Breast epithelium (tissue), 3 donors: ENCODE measurements at regions not wholly inside any gene's neighbourhood (a gene's known extent, or its start where the extent isn't known, plus 50 kb on each side); places are given as distances from the start of the nearest gene placed in this dataset.

Experiments
- POLR2AphosphoS5 ChIP-seq, 3 donors: sonication (generic); formaldehyde crosslinking; IDR thresholded peaks; one replicate each; pipeline ENCODE4 v1.6.1; 2017; ENCODE audit warnings: antibody characterized with exemption in 3 of 3
- TF ChIP-seq, protein P1 (sequence below), 3 donors: fragments of 450-650 bp; IDR thresholded peaks; one replicate each; pipeline ENCODE4 v1.5.1; 2016 to 2017; ENCODE audit warnings: antibody characterized with exemption in 3 of 3, mild to moderate bottlenecking in 3 of 3, moderate library complexity in 3 of 3

DNA sequence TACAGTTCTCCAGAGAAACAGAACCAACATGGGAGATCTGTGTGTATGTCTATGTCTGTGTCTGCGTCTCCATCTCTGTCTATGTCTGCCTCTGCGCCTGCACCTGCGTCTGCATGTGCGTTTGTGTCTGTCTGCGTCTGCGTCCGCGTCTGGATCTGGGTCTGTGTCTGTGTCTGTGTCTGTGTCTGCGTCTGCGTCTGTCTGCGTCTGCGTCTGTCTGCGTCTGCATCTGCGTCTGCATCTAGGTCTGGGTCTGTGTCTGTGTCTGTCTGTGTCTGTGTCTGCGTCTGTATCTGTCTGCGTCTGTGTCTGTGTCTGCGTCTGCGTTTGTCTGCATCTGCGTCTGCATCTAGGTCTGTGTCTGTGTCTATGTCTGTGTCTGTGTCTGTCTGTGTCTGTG, 53.1 kb upstream of the SLC22A11 start:
- TF ChIP-seq, protein P1, sequence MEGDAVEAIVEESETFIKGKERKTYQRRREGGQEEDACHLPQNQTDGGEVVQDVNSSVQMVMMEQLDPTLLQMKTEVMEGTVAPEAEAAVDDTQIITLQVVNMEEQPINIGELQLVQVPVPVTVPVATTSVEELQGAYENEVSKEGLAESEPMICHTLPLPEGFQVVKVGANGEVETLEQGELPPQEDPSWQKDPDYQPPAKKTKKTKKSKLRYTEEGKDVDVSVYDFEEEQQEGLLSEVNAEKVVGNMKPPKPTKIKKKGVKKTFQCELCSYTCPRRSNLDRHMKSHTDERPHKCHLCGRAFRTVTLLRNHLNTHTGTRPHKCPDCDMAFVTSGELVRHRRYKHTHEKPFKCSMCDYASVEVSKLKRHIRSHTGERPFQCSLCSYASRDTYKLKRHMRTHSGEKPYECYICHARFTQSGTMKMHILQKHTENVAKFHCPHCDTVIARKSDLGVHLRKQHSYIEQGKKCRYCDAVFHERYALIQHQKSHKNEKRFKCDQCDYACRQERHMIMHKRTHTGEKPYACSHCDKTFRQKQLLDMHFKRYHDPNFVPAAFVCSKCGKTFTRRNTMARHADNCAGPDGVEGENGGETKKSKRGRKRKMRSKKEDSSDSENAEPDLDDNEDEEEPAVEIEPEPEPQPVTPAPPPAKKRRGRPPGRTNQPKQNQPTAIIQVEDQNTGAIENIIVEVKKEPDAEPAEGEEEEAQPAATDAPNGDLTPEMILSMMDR (IDR thresholded peaks at IDR 0.05), result no peak
- no peak for TF ChIP-seq POLR2AphosphoS5 (IDR thresholded peaks at IDR 0.05)
